ENCODE measurements at regions not wholly inside any gene's neighbourhood (a gene's known extent, or its start where the extent isn't known, plus 50 kb on each side); places are given as distances from the start of the nearest gene placed in this dataset.
"Not testable (repeated sequence)": the region's sequence is repeated elsewhere in the genome, so short reads cannot be mapped to it uniquely, and the experiment has no call there.

DNA sequence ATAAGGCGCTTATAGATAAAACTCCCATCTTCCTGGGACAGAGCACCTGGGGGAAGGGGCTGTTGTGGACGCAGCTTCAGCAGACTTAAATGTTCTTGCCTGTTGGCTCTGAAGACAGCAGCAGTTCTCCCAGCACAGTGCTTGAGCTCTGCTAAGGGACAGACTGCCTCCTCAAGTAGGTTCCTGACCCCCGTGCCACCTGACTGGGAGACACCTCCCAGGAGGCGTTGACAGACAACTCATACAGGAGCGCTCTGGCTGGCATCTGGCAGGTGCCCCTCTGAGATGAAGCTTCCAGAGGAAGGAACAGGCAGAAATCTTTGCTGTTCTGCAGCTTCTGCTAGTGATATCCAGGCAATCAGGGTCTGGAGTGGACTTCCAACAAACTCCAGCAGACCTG lies 383.1 kb upstream of the EMCN start:
- not testable (repeated sequence) for DNase-seq

GRCh38 chr4:100900134-100900533 lies 382.3 kb upstream of the EMCN start:
- no peak for DNase-seq

DNA sequence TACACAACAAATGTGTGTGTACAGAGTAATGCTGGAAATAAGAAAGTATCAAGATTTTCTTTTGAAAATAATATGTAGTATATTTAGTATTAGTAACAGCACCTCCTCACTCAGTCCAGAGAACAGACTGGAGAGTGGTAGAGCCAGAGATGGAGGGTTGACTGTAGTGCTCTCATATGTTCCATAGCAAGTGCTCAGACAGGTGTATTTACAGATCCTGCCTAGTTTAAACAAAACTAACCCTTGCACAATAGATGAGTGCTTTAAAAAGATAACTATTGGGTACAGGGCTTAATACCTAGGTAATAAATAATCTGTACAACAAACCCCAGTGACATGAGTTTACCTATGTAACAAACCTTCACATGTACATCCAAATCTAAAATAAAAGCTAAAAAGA lies 381.0 kb upstream of the EMCN start:
- no peak for DNase-seq

DNA sequence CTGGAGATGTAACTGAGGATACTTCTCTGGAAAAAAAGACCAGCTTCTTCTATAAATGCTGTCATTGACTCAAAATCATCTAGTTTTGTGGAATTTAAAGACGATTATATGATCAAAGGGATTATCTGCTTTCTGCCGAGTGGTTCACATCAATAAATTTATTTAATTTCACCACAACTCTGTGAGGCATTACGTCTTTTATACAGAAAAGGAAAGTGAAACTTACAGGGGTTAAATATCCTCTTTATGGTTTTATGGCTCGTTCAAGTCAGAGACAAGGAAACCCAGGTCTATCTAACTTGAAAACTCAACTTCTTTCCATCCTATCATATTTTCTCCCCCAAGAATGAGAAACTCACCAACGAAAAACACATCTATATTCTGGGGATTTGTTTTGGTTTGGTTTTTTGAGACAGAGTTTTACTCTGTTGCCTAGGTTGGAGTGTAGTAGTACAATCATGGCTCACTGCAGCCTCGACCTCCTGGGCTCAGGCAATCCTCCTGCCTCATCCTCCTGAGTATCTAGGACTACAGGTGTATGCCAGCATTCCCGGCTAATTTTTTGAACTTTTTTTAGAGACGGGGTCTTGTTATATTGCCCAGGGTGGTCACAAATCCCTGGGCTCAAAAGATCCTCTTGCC lies 377.9 kb upstream of the EMCN start:
- DNase-seq, result no peak

DNA sequence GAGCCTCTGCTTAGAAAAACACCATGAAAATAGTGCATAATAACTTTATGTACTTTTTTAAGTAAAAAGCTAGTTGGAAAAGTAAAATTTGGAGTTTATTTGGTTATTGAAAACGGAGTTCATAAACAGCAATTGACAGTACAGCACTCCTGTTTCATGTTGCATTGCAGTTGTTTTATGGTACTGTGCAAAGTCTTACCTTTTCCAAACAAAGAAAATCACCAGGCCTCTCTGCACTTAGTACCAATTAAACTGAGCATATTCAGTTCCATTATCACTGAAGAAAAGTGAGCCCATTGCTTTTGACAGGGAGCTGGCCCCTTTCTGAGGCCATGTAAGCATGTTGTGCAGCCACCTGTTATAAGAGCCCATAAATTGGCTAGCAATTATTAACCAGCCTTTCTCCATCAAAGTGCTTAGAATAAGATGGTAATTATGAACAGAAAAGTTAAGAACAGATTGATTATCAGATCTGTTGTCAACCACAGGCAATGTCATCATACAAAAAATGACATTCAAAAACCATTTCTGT lies 376.6 kb upstream of the EMCN start:
- DNase-seq, result no peak

- no peak for DNase-seq
Observed at GRCh38 chr4:100891808-100892207, 374.0 kb upstream of the EMCN start.

- DNase-seq, result no peak
Observed at GRCh38 chr4:100889898-100890297, 372.1 kb upstream of the EMCN start.

GRCh38 chr4:100889401-100889800 lies 371.6 kb upstream of the EMCN start:
- no peak for DNase-seq

DNA sequence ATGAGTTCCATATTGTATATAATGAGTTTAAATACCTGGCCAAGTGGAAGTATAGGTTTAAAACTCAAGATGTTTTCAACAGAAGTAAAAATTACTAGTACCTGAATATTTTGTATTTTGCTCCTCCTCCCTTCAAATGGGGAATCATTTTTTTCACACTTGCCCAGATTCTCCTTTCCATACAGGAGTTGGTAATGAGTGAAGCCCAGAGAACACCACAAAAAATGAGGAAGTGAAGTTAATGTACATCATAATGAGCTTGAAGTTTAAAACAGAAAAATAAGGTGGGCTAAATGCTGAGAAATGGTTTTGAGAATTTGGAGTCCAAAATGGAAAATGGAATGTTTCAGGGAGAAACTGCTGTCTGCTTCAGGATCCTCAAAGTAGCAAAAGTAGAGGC lies 364.8 kb upstream of the EMCN start:
- no peak for DNase-seq

GRCh38 chr4:100881283-100881682 lies 363.5 kb upstream of the EMCN start:
- DNase-seq, result no peak

- no peak for DNase-seq
Observed at GRCh38 chr4:100880011-100880410, 362.2 kb upstream of the EMCN start.

DNA sequence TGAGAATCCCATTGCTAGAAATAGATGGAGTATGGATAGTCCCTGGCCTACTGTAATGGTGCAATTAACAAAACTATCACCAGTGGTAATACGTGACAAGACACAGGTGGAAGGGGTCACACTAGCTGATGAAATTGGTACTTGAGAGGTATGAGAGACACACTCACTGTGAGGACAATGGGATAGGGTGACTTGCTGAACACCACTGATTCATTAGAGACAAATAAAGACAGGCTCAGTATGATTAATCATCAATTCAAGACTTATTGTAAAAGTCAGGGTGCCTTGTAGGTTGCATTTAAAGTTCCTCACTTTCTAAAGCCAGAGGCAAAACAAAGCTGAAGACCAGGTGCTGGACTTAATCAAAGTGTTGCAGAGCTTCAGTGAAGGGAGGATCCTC lies 361.6 kb upstream of the EMCN start:
- DNase-seq, result no peak

- no peak for DNase-seq
Observed at GRCh38 chr4:100876546-100876945, 358.7 kb upstream of the EMCN start.

DNA sequence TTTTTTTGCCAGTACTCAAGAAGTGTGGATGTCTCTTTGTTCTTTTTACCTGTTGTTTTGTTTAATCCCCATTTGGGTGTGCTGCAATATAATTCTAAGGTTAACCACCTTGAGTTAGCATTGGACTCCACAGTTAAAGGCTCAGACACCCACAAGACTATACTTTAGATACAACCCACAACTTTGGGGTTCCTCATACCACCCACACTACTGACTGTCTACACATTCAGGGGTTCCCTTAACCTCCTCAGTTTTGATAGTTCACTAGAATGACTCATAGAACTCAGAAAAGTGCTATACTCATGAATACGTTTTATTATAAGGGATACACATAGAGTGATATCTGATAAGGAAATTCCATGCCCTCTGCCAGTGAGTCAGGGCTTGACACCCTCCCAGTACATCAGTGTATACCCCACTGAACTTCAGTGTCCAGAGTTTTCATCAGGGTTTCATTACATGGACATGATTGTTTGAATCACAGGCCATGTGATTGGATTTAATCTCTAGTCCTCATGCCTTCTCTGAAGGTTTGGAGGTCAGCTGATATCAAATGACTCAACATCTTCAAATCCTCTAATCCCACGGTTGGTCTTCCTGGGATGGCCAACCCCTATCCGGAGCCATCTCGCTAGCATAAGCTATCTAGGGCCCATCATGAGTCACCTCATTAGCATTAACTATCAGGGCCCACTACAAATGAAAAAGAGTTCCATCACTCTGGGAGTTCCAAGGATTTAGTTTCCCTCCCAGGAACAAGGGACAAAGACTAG lies 357.7 kb upstream of the EMCN start:
- no peak for DNase-seq

GRCh38 chr4:100872811-100873210 lies 355.0 kb upstream of the EMCN start:
- DNase-seq, result no peak

DNA sequence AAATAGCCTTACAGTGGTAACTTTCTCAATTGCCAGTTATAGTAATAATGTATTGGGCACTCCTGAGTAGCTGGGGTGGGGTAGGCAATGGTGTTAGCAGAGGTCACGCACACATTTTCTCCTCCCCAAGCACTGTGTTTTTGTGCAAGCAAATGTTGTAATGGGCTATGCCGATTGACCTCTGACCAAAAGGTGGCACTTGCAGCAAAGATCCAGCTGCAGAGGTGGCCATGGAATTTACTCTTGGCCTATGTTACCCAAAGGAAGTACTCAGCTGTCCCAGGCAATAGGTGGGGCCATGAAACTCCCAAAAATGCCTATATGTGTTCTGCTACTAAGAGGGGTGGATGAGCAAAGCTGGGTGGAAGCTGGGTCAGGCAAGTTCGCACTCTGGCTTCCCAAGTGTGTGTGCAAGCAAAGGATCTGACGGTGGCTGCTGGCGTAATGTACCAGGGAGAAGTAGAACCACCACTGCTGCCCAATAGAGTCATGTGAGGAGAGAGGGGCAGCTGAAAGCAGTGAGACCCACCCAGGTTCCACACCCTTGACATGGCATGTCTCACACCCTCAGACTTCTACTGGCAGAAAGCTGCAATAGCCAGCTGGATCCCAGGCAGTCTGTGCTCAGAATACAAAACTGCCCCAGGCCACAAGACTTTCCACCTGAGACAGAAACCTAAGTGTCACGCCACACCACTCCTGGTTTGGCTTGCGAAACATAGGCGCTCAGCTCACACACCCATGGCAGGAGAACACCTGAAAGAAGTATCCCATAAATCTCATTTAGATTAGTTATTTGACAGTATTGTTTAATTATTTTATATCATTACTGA lies 353.3 kb upstream of the EMCN start:
- DNase-seq, result no peak

GRCh38 chr4:100869276-100869675 lies 351.5 kb upstream of the EMCN start:
- no peak for DNase-seq

- not testable (repeated sequence) for DNase-seq
Observed at GRCh38 chr4:100868281-100868680, 350.5 kb upstream of the EMCN start.

DNA sequence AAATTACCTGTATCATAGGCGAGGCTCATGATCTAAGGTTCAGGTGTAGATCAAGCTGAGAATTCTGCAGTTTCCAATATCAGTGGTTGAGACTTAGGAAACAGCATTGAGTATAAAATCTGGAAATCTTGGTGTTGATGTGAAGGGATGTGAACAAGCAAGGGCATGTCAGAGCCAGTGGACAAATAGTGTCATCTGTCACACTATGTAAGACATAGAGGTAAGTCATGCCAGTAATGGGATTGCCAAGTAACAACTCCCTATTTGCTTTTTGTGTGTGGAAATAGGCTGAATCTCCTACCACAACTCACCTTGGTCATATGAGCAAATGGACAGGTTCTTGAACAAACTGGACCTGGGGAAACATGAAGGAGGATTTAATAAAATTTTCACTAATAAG lies 334.5 kb upstream of the EMCN start:
- no peak for DNase-seq

GRCh38 chr4:100849319-100849718 lies 331.5 kb upstream of the EMCN start:
- no peak for DNase-seq

- DNase-seq, result no peak
Observed at GRCh38 chr4:100848841-100849240, 331.0 kb upstream of the EMCN start.

- DNase-seq, result no peak
Observed at GRCh38 chr4:100843910-100844309, 326.1 kb upstream of the EMCN start.

- no peak for DNase-seq
Observed at GRCh38 chr4:100842856-100843255, 325.0 kb upstream of the EMCN start.

GRCh38 chr4:100841911-100842310 lies 324.1 kb upstream of the EMCN start:
- no peak for DNase-seq

Measured in NCI-H1048 (cell line).